Testis (tissue), 2 donors: ENCODE measurements at regions not wholly inside any gene's neighbourhood (a gene's known extent, or its start where the extent isn't known, plus 50 kb on each side); places are given as distances from the start of the nearest gene placed in this dataset.

Experiments
- CTCF ChIP-seq, 3 experiments: fragments of 450-650 bp in 2 of 3; fragments of 200-600 bp in 1 of 3; sonication (generic) in 1 of 3; IDR thresholded peaks; one replicate each; pipeline ENCODE4 v1.5.1; 2016 to 2019; ENCODE audit warnings: antibody characterized with exemption in 3 of 3, mild to moderate bottlenecking in 2 of 3, moderate library complexity in 1 of 3
- POLR2A ChIP-seq: fragments of 450-650 bp; IDR thresholded peaks from one replicate; pipeline ENCODE4 v1.6.1; 2017; ENCODE audit warnings: antibody characterized with exemption, mild to moderate bottlenecking, moderate library complexity

DNA sequence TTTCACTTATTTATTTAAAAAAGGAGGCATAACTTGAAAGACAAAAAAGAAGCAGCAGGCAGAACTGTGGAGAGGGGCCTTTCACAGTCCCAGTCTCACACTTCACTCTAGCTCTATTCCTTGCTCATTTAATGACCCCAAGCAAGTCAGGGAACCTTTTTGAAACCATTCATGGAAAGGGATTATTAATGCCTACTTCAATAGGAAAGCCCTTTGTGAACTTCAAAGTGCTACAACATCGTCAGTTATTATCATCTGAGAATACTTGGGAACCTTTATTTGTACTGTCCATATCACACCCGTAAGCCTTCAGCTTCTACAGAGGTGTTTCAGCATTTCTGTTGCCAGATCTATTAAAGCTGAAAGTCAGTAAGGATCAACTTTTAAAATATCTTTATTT, 320.2 kb downstream of the TMEM161B start:
- TF ChIP-seq CTCF (IDR thresholded peaks at IDR 0.05) (no peak), POLR2A (no peak)
